BJ (cell line): ENCODE measurements at regions not wholly inside any gene's neighbourhood (a gene's known extent, or its start where the extent isn't known, plus 50 kb on each side); places are given as distances from the start of the nearest gene placed in this dataset.
"Not testable (repeated sequence)": the region's sequence is repeated elsewhere in the genome, so short reads cannot be mapped to it uniquely, and the experiment has no call there.

Source experiments
- CTCF ChIA-PET: fragments of 350-600 bp; formaldehyde crosslinking; extraction: SDS; loops from one replicate; lab custom pipeline; 2021; ENCODE audit warnings: antibody characterized with exemption, inconsistent platforms; lab: Yijun Ruan, JAX
- POLR2A ChIA-PET: fragments of 300-600 bp; sonication (Branson Sonifier 250); formaldehyde crosslinking; extraction: SDS; loops from one replicate; lab custom pipeline; 2021; ENCODE audit warnings: antibody characterized with exemption; lab: Charles Lee
- DNase-seq: peaks from one replicate; pipeline ENCODE4 v3.0.0-alpha.2; 2011; ENCODE audit warnings: low read depth
- H3K27me3 ChIP-seq: 2 replicates; pipeline ENCODE4 v1.6.0; 2011; ENCODE audit warnings: low read length; ENCODE audit not compliant: control insufficient read depth, insufficient read depth
- H3K36me3 ChIP-seq: 2 replicates; pipeline ENCODE4 v1.5.1; 2011; ENCODE audit warnings: low read length; ENCODE audit not compliant: control insufficient read depth, insufficient read depth
- H3K4me3 ChIP-seq: 2 replicates; pipeline ENCODE4 v1.5.1; 2011; ENCODE audit warnings: low read depth, mild to moderate bottlenecking, control low read depth, low read length
- TF ChIP-seq, protein P1 (sequence below): IDR thresholded peaks from 2 replicates; pipeline ENCODE4 v1.5.1; 2011; ENCODE audit warnings: low read depth, mild to moderate bottlenecking, control low read depth, inconsistent platforms, low read length, moderate library complexity; ENCODE audit not compliant: insufficient read depth

DNA sequence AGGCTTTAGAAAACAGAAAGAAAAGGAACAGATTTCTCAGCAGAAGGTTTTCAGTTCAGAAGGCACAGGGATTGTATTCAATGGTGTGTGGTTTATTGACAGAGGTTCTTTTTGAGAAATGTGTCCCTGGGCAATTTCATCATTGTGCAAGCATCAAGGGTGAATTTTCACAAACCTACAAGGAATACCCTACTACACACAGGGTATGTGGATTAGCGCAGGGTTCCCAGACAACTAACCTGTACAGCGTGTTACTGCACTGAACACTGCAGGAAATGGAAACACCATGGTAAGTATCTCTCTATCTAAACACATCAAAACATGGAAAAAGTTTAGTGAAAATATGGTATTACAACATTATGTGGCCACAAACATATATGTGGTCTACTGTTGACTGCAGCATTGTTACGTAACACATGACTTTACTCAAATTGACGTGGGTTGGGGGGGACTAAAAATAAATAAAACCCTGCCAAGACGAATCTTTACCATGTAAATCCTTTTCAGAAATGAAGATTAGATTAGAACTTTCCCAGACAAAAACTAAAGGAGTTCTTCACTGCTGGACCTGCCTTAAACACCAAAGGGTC is 893.1 kb downstream of the TMEM121 start:
- TF ChIP-seq, protein P1, sequence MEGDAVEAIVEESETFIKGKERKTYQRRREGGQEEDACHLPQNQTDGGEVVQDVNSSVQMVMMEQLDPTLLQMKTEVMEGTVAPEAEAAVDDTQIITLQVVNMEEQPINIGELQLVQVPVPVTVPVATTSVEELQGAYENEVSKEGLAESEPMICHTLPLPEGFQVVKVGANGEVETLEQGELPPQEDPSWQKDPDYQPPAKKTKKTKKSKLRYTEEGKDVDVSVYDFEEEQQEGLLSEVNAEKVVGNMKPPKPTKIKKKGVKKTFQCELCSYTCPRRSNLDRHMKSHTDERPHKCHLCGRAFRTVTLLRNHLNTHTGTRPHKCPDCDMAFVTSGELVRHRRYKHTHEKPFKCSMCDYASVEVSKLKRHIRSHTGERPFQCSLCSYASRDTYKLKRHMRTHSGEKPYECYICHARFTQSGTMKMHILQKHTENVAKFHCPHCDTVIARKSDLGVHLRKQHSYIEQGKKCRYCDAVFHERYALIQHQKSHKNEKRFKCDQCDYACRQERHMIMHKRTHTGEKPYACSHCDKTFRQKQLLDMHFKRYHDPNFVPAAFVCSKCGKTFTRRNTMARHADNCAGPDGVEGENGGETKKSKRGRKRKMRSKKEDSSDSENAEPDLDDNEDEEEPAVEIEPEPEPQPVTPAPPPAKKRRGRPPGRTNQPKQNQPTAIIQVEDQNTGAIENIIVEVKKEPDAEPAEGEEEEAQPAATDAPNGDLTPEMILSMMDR: no peak
- CTCF ChIA-PET: interaction anchor here (0.6 kb wide), 1 partner anchor 148 kb away, joined by 3 read pairs; no protein-coding TSS in a partner anchor
- DNase-seq: no peak
- Histone ChIP-seq H3K36me3 (no peaks in the 10 kb centered on the region), H3K27me3 (no peaks in the 10 kb centered on the region), H3K4me3 (no peak overlapping the region)
- POLR2A ChIA-PET: no interaction called here

DNA sequence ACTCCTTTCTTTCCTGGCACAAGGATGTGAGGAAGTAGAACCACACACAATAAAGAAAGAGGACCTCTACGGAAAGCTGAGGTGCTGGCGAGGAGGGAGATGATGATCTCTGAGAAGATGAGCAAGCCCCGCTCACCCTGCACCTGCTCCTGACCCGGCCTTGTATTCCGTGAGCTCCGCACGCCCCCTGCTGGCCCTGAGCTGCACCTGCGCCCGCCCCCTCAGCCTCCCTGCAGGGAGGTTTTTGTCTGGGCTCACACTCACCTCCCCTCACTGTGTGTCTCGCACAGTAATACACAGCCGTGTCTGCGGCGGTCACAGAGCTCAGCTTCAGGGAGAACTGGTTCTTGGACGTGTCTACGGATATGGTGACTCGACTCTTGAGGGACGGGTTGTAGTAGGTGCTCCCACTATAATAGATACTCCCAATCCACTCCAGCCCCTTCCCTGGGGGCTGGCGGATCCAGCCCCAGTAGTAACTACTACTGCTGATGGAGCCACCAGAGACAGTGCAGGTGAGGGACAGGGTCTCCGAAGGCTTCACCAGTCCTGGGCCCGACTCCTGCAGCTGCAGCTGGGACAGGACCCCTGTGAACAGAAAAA is 895.1 kb downstream of the TMEM121 start:
- DNase-seq, H3K4me3 ChIP-seq, H3K27me3 ChIP-seq, POLR2A ChIA-PET, H3K36me3 ChIP-seq: not testable (repeated sequence)
- CTCF ChIA-PET: interaction anchor here (0.6 kb wide), 2 partner anchors 414 to 1100 kb away, joined by 3 to 4 read pairs; no protein-coding TSS in a partner anchor

DNA sequence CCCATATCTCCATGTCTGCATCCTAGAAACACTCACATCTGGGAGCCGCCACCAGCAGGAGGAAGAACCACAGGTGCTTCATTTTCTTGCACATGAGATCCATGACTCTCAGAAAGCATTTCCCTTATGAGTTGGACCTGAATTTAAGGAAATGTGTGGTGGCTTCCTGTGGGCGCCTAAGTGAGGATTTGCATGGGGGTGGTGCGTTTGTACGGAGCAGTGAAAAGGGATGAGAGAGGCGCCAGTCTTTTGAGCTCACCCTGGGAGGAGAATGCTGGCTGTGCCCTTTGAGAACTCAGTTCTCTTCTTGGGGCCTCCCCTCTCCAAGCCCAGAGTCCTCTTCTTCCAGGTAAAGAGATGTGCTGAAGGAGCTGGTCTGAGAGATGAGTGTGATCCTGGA is 895.7 kb downstream of the TMEM121 start:
- ChIA-PET POLR2A (no interaction called here), CTCF (interaction anchor here (0.6 kb wide), 1 partner anchor 1101 kb away, joined by 4 read pairs; no protein-coding TSS in a partner anchor)
- no peak overlapping the region for H3K4me3 ChIP-seq
- DNase-seq: no peak
- TF ChIP-seq, protein P1: no peak
- no peaks in the 10 kb centered on the region for H3K27me3 ChIP-seq
- no peaks in the 10 kb centered on the region for H3K36me3 ChIP-seq

DNA sequence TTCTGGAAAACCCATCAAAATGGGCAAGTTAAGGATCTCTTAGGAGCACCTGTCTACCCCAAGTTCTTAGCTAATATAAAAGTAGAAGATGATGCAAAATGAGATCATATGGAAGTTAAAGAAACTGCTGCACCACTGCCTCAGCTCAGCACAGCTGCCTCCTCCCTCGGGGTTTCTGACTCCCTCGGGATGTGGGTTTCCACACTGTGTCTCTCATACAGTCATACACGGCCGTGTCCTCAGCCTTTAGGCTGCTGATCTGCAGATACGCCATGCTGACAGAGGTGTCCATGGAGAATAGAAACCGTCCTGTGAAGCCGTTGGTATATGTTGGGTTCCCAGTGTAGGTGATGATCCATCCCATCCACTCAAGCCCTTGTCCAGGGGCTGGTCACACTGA is 898.8 kb downstream of the TMEM121 start:
- POLR2A ChIA-PET, DNase-seq, H3K36me3 ChIP-seq, CTCF ChIA-PET, H3K4me3 ChIP-seq, H3K27me3 ChIP-seq: not testable (repeated sequence)

DNA sequence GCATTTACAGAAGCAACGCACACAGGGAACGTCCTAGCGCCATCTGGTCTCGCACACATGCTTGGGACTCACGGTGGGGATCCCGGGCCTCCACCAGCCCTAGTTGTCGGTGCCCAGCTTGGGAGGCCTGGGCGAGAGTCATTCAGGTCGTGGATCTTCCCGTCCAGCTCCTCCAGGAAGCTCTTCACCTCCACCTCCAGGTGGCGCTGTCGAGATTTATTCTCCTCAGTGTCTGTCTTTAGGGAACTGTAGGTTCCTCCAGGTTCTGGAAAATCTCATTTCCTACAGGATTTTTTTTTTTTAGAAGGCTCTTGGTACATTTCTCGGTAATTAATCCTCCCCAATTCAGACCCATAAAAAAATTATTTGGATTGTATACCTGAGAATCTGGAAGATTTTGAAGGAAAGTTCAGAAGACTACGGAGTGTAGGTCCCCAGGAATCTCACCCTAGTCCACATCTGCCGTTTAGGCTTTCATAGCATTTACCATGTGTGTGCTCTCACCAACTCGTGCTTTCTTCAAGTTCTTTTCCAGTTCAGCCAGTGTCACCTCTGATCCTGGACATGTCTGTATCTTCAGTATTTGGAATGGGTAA is 910.0 kb downstream of the TMEM121 start:
- ChIA-PET CTCF (no interaction called here), POLR2A (no interaction called here)
- Histone ChIP-seq H3K36me3 (no peaks in the 10 kb centered on the region), H3K4me3 (no peak overlapping the region), H3K27me3 (no peaks in the 10 kb centered on the region)
- no peak for DNase-seq
- TF ChIP-seq, protein P1: no peak

DNA sequence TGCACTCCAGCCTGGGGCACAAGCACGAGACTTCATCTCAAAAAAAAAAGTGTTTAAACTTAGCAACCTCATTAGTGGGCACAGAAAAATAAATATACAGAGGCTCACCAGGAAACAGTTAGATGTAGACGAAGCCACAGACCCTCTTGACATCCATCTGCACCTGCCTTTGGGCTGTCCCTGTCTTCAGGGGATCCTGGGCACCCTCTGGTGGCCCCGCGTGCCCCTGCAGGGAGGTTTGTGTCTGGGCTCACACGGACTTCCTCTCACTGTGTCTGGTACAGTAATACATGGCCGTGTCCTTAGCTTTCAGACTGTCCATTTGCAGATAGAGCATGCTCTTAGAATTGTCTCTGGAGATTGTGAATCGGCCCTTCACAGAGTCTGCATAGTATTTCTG is 916.5 kb downstream of the TMEM121 start:
- no peak for DNase-seq
- CTCF ChIA-PET: no interaction called here
- TF ChIP-seq, protein P1: no peak
- no peaks in the 10 kb centered on the region for H3K27me3 ChIP-seq
- POLR2A ChIA-PET: no interaction called here
- no peak overlapping the region for H3K4me3 ChIP-seq
- no peaks in the 10 kb centered on the region for H3K36me3 ChIP-seq
